ENCODE measurements at regions not wholly inside any gene's neighbourhood (a gene's known extent, or its start where the extent isn't known, plus 50 kb on each side); places are given as distances from the start of the nearest gene placed in this dataset.

DNA sequence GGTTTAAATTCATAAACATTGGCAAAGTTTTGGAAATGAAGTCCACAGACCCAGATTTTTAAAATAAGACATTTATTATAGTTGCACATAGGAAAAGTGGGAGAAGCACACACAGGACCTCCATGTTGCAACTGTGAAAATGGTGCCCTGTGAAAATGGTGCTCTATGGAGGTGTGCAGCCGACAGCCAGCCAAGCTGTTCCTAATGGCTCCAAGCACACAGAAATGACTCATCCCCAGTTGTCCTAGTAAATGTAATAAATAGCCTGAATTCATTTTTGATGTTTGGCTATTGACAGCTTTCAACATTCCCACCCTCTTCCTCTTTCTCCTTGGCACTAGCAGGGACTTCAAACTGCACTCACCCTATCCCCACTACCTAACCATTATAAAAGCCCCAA, 590.9 kb downstream of the CAAP1 start:
- TF ChIP-seq, protein P1, sequence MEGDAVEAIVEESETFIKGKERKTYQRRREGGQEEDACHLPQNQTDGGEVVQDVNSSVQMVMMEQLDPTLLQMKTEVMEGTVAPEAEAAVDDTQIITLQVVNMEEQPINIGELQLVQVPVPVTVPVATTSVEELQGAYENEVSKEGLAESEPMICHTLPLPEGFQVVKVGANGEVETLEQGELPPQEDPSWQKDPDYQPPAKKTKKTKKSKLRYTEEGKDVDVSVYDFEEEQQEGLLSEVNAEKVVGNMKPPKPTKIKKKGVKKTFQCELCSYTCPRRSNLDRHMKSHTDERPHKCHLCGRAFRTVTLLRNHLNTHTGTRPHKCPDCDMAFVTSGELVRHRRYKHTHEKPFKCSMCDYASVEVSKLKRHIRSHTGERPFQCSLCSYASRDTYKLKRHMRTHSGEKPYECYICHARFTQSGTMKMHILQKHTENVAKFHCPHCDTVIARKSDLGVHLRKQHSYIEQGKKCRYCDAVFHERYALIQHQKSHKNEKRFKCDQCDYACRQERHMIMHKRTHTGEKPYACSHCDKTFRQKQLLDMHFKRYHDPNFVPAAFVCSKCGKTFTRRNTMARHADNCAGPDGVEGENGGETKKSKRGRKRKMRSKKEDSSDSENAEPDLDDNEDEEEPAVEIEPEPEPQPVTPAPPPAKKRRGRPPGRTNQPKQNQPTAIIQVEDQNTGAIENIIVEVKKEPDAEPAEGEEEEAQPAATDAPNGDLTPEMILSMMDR (tag by site-specific recombination; IDR thresholded peaks at IDR 0.05), result no peak
- TF ChIP-seq ZNF146 (tag by site-specific recombination; IDR thresholded peaks at IDR 0.05) (no peak), ZNF24 (tag by site-specific recombination; IDR thresholded peaks at IDR 0.05) (no peak), ZNF416 (tag by site-specific recombination; IDR thresholded peaks at IDR 0.05) (no peak), KLF16 (tag by site-specific recombination; IDR thresholded peaks at IDR 0.05) (no peak), MEIS1 (CRISPR knock-in tag; IDR thresholded peaks at IDR 0.05; ENCODE audit: borderline replicate concordance) (no peak), IKZF3 (tag by site-specific recombination; IDR thresholded peaks at IDR 0.05) (no peak), ZNF140 (tag by site-specific recombination; IDR thresholded peaks at IDR 0.05) (no peak), ZNF785 (tag by site-specific recombination; IDR thresholded peaks at IDR 0.05) (no peak)
- TF ChIP-seq, protein P2, sequence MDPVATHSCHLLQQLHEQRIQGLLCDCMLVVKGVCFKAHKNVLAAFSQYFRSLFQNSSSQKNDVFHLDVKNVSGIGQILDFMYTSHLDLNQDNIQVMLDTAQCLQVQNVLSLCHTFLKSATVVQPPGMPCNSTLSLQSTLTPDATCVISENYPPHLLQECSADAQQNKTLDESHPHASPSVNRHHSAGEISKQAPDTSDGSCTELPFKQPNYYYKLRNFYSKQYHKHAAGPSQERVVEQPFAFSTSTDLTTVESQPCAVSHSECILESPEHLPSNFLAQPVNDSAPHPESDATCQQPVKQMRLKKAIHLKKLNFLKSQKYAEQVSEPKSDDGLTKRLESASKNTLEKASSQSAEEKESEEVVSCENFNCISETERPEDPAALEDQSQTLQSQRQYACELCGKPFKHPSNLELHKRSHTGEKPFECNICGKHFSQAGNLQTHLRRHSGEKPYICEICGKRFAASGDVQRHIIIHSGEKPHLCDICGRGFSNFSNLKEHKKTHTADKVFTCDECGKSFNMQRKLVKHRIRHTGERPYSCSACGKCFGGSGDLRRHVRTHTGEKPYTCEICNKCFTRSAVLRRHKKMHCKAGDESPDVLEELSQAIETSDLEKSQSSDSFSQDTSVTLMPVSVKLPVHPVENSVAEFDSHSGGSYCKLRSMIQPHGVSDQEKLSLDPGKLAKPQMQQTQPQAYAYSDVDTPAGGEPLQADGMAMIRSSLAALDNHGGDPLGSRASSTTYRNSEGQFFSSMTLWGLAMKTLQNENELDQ (tag by site-specific recombination; IDR thresholded peaks at IDR 0.05; ENCODE audit: low read depth), result no peak
- TF ChIP-seq, protein P3, sequence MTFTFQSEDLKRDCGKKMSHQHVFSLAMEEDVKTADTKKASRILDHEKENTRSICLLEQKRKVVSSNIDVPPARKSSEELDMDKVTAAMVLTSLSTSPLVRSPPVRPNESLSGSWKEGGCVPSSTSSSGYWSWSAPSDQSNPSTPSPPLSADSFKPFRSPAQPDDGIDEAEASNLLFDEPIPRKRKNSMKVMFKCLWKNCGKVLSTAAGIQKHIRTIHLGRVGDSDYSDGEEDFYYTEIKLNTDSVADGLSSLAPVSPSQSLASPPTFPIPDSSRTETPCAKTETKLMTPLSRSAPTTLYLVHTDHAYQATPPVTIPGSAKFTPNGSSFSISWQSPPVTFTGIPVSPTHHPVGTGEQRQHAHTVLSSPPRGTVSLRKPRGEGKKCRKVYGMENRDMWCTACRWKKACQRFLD (tag by site-specific recombination; IDR thresholded peaks at IDR 0.05), result no peak
- TF ChIP-seq, protein P4, sequence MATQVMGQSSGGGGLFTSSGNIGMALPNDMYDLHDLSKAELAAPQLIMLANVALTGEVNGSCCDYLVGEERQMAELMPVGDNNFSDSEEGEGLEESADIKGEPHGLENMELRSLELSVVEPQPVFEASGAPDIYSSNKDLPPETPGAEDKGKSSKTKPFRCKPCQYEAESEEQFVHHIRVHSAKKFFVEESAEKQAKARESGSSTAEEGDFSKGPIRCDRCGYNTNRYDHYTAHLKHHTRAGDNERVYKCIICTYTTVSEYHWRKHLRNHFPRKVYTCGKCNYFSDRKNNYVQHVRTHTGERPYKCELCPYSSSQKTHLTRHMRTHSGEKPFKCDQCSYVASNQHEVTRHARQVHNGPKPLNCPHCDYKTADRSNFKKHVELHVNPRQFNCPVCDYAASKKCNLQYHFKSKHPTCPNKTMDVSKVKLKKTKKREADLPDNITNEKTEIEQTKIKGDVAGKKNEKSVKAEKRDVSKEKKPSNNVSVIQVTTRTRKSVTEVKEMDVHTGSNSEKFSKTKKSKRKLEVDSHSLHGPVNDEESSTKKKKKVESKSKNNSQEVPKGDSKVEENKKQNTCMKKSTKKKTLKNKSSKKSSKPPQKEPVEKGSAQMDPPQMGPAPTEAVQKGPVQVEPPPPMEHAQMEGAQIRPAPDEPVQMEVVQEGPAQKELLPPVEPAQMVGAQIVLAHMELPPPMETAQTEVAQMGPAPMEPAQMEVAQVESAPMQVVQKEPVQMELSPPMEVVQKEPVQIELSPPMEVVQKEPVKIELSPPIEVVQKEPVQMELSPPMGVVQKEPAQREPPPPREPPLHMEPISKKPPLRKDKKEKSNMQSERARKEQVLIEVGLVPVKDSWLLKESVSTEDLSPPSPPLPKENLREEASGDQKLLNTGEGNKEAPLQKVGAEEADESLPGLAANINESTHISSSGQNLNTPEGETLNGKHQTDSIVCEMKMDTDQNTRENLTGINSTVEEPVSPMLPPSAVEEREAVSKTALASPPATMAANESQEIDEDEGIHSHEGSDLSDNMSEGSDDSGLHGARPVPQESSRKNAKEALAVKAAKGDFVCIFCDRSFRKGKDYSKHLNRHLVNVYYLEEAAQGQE (tag by site-specific recombination; IDR thresholded peaks at IDR 0.05), result no peak

All from HEK293 (cell line).